Dedifferentiated amniotic fluid mesenchymal stem cell (primary cell): ENCODE measurements at regions not wholly inside any gene's neighbourhood (a gene's known extent, or its start where the extent isn't known, plus 50 kb on each side); places are given as distances from the start of the nearest gene placed in this dataset.
"Not testable (repeated sequence)": the region's sequence is repeated elsewhere in the genome, so short reads cannot be mapped to it uniquely, and the experiment has no call there.

ENCODE experiments used
- DNase-seq: peaks from one replicate; pipeline ENCODE4 v3.0.0-alpha.2; 2016; ENCODE audit errors: extremely low spot score

- DNase-seq: no peak
Measured at GRCh38 chr12:86777325-86777724, 521.1 kb upstream of the MGAT4C start.

- DNase-seq: no peak
Measured at GRCh38 chr12:86774841-86775388, 518.7 kb upstream of the MGAT4C start.

- DNase-seq: no peak
Measured at GRCh38 chr12:86772696-86773095, 516.5 kb upstream of the MGAT4C start.

DNA sequence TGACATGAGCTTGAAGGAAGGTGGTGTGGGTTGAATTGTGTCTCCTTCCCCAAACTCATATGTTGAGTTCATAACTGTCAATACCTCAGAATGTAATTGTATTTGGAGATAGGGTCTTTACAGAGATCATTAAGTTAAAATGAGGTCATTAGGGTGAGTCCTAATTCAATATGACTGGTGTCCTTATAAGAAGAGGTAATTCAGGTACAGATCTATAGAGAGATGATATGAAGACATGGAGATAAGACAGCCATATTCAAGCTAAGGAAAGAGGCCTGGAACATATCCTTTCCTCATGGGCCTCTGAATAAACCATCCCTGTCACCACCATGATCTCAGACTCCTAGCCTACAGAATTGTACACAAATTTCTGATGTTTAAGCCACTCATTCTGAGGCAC, 514.7 kb upstream of the MGAT4C start:
- no peak for DNase-seq

DNA sequence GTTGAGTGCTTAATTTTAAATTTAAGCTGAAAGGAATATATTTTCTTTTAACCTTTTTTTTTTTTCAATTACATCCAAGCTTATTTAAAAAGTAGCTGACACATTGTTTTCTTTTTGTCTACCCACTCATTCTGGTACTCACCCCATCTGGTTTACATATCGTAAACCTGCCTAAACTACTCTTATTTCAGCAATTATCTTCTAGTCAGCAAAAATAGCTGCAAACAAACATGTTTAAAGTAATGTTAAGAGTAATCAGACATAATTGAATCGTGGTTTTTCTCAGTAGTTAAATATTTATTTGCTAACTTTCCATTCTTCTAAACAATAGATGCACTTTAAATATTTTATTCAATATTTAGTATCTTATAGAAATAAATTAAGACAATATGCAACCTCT, 492.7 kb upstream of the MGAT4C start:
- DNase-seq: no peak

DNA sequence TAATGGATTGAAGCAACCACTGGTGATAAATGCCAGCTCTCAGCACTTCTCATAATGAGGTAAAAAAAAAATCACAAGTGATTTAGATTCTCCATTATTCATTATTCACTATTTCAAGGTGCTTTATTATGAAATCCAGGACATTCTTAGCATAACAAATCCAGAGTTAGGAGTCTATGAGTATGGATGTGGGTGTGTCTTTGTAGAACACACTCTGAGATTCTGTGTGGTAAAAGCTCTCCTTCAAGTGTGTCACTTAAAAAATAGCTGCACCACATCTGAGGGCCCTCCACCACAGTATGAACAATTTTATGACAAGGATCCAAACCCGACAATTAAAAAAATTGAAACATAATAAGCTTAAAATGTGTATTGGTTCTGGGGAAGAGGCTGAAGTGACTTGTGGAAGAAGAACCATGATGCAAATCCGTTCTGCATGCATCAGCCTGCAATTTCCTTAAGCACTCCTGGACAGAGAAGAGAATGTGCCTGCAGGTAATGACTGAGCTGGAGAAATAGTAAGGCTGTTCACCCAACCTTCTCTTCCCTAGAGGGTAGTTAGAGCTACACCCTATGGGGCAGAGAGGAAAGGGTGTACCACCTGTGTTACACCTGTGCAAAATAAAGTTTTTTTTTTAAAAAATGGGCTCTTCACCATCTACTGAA, 488.5 kb upstream of the MGAT4C start:
- DNase-seq: no peak

DNA sequence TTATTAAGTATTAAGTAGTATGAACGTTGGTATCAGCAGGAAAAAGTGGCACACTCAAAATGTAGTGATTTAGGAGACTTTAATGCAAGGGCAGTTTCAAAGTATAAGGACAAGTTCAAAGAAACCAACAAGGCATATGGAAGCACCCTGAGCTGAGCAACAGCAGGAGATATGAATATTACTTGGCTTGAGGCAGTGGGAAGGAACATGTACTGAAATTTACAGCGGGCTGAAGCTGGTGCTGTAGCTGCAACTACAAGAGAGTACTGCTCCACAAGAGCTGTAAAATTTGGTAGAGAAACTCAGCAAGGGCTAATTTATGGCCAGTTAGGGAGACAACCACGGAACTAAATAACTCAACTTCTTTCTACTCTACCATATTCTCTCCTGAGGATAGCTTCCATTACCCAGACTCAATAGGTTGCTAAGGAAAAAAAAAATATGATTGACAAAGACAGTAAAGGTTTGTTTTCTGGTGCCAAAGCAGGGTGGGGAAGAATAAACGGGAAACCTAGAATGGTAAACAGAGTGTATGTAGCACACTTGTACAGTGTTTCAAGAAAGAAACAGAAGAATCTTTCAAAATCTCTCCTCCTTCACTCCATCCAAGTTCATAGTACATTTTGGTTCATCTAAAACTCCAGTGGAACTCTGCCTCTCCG, 487.8 kb upstream of the MGAT4C start:
- DNase-seq: no peak

GRCh38 chr12:86741531-86741930, 485.3 kb upstream of the MGAT4C start:
- no peak for DNase-seq

DNA sequence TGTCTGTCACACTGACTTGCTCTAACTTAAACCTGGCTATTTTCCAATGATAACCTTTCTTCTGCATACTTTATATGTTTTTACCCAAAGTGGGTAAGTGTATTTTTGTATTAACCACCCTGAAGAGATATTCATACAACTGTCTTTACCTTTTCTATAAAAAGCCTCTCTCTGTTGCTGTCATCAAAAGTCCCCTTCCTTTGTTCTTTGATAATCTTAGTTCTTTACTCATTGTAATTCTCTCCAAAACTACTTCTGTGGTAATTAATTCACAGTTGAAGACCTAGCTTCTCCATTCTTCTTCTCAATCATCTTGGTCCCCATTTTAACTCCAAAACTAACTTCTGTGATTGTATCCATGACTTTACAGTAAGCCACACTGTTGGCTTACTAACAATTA, 479.7 kb upstream of the MGAT4C start:
- DNase-seq: no peak

GRCh38 chr12:86735072-86735471, 478.9 kb upstream of the MGAT4C start:
- no peak for DNase-seq

GRCh38 chr12:86730233-86730632, 474.0 kb upstream of the MGAT4C start:
- no peak for DNase-seq

GRCh38 chr12:86729739-86730138, 473.5 kb upstream of the MGAT4C start:
- no peak for DNase-seq

DNA sequence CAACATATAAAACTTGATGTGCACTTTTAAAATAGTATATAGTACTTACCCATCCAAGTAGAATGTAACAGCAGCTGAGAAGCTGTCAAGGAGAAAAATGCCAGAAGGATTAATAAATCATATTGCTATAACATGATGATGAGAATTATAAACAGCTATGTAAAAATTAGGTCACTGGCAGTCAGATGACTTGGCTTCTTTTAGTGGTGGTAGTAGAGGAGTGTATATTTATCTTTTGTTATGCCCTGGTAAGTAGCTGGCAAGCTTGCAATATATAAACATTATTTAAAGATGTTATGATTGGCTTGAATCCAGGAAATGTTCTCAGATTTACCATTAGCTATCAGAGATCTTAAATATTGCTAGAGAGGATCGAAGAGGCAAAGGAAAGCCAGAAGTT, 471.0 kb upstream of the MGAT4C start:
- DNase-seq: peak; percentile 32

DNA sequence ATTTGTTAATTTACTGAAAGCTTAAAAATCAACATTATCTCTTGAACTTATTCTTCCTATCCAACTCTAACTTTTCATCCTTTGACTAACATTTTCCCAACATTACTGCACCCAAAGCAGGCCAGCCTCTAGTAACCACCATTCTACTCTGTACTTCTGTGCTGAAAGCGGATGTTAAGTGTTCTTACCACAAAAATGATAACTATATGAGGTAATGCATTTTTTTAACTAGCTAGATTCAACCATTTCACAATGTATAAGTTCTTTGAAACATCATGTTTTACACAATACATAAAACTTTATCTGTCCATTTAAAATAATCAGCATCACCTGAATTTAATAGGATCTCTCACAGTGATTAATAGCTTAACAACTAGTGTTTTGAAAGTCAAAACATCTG, 468.5 kb upstream of the MGAT4C start:
- peak; percentile 62 for DNase-seq

DNA sequence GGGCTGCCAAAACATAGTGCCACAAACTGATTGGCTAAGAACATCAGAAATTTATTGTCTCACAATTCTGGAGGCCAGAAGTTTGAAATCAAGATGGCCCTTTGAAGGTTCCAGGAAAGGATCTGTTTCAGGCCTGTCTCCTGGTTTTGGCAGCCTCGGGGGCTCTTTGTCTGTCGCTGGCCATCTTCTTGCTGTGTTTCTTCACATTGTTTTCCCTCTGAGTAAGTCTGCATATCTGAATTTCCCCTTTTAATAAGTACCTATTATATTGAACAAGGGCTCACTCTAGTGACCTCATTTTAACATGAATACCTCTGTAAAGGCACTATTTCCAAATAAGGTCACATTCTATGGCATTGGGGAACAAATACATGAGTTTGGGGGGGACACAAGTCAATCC, 467.1 kb upstream of the MGAT4C start:
- no peak for DNase-seq

- DNase-seq: no peak
Measured at GRCh38 chr12:86721713-86722397, 465.7 kb upstream of the MGAT4C start.

DNA sequence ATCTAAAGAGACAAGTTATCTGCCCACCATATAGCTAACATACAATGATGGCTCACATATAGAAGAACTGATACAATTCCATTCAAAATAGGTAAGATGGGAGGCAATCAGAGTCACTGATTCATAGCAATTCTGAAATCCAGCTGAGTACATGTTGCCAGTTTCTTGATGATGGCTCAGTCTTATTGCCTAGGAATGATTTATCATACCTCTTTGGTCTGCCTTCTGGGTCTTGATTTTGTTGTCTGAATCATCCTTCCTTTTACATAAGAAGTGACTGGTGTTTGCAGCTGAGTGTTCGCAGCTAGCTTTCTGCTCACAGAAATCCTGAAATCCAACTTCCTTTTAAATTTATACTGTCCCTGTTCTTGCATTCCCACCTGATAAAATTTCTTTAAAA, 463.2 kb upstream of the MGAT4C start:
- no peak for DNase-seq

- no peak for DNase-seq
Measured at GRCh38 chr12:86713121-86713520, 456.9 kb upstream of the MGAT4C start.

DNA sequence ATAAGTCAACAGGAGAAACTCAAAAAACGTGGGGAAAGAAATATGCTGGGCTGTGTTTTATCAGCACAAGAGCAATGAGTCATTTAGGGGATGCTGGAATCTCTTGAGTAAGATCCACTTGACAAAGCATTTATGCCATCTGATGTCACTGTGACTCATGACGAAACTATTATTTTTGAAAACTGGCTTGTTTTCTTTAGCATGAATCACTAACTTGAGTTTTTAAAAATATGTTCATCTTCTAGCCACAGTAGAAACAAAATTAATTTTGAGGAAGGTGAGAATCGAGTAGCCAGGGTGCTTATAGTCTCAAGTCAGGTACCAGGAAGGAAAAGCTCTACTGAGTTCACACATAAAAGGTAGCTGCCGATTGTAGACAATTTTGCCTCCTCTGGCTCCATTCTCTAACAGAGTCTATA, 456.2 kb upstream of the MGAT4C start:
- DNase-seq: peak; percentile 99

DNA sequence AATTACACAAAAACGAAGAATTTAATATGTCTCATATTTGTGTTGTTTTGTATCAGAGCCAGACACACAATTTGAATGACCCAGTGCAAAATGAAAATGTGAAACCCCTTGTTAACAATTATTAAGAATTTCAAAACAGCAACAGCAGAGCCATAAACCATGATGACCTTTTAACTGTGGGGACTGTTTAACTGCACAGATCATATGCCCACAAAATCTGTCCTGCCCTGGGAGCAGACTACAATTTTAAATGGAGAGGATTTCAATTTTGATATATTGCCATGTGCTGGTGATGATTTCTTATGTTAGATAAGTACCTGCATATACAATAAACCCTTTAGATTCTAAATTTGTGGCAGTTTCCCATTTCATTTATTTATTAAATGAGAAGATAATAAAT, 455.5 kb upstream of the MGAT4C start:
- no peak for DNase-seq

DNA sequence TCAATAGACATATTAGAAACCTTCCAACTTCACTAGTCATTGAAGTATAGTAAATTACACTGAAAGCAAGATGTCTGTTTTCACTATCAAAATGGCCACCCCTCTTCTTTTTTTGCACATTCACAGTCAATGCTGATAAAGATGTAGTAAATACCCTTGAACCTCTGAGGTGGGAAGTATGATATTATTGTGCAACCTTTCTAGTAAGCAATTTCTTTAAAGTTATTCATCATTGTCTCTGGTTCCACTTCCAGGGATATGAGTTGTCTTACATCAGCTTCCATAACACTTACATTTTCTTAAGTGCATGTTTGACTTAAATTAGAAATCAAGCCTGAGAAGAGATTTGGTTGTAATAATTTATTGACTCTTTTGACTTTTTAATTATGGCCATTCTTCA, 453.9 kb upstream of the MGAT4C start:
- no peak for DNase-seq

GRCh38 chr12:86709017-86709416, 452.8 kb upstream of the MGAT4C start:
- DNase-seq: not testable (repeated sequence)

GRCh38 chr12:86698641-86698980, 442.4 kb upstream of the MGAT4C start:
- DNase-seq: peak; percentile 53
